ENCODE measurements at regions not wholly inside any gene's neighbourhood (a gene's known extent, or its start where the extent isn't known, plus 50 kb on each side); places are given as distances from the start of the nearest gene placed in this dataset.

- TF ChIP-seq ESRRA (CRISPR knock-in tag; IDR thresholded peaks at IDR 0.05; ENCODE audit: borderline replicate concordance): no peak
- no peak for TF ChIP-seq ZNF423 (CRISPR knock-in tag; IDR thresholded peaks at IDR 0.05)
- TF ChIP-seq NR2C2 (CRISPR knock-in tag; IDR thresholded peaks at IDR 0.05): no peak
- TF ChIP-seq STAT6 (CRISPR knock-in tag; conservative IDR thresholded peaks at IDR 0.05; ENCODE audit: low read depth): no peak
Measured at GRCh38 chrX:137366018-137366633, 199.8 kb upstream of the ZIC3 start (continued).

GRCh38 chrX:137363559-137363958, 202.4 kb upstream of the ZIC3 start:
- no peak for DNase-seq (ENCODE audit: low spot score)
- Mint-ChIP-seq H3K4me3 (no peak overlapping the region), H3K4me1 (no peaks in the 10 kb centered on the region), H3K27ac (no peak overlapping the region), H3K27me3 (ENCODE audit: low read depth) (no peaks in the 10 kb centered on the region), H3K36me3 (no peaks in the 10 kb centered on the region), H3K9me3 (no peaks in the 10 kb centered on the region)
- ATAC-seq: no peak
- CTCF ChIA-PET: interaction anchor here (1.3 to 1.5 kb wide), 2 partner anchors 12 to 66 kb away, joined by 3 to 4 read pairs; no protein-coding TSS in a partner anchor
- POLR2A ChIA-PET: no interaction called here
- TF ChIP-seq MXD4 (CRISPR knock-in tag; IDR thresholded peaks at IDR 0.05; ENCODE audit: borderline replicate concordance): no peak
- no peak for TF ChIP-seq ESRRA (CRISPR knock-in tag; IDR thresholded peaks at IDR 0.05; ENCODE audit: borderline replicate concordance)
- no peak for TF ChIP-seq SP1 (CRISPR knock-in tag; conservative IDR thresholded peaks at IDR 0.05)

GRCh38 chrX:137362583-137362982, 203.3 kb upstream of the ZIC3 start:
- DNase-seq (ENCODE audit: low spot score) (no peak), ATAC-seq (no peak)
- Mint-ChIP-seq H3K27ac (no peak overlapping the region), H3K36me3 (no peaks in the 10 kb centered on the region), H3K9me3 (no peaks in the 10 kb centered on the region), H3K4me3 (no peak overlapping the region), H3K4me1 (no peaks in the 10 kb centered on the region), H3K27me3 (ENCODE audit: low read depth) (no peaks in the 10 kb centered on the region)
- POLR2A ChIA-PET: no interaction called here
- CTCF ChIA-PET: no interaction called here
- no peak for TF ChIP-seq ZBTB21 (CRISPR knock-in tag; IDR thresholded peaks at IDR 0.05; ENCODE audit: borderline replicate concordance)
- TF ChIP-seq MXD4 (CRISPR knock-in tag; IDR thresholded peaks at IDR 0.05; ENCODE audit: borderline replicate concordance): no peak
- no peak for TF ChIP-seq SOX15 (CRISPR knock-in tag; IDR thresholded peaks at IDR 0.05)
- TF ChIP-seq ZNF423 (CRISPR knock-in tag; IDR thresholded peaks at IDR 0.05): no peak
- no peak for TF ChIP-seq IRF1 (CRISPR knock-in tag; IDR thresholded peaks at IDR 0.05)
- no peak for TF ChIP-seq AR (CRISPR knock-in tag; IDR thresholded peaks at IDR 0.05)
- no peak for TF ChIP-seq EMX1 (CRISPR knock-in tag; IDR thresholded peaks at IDR 0.05)
- TF ChIP-seq ZNF219 (CRISPR knock-in tag; IDR thresholded peaks at IDR 0.05; ENCODE audit: borderline replicate concordance): no peak
- no peak for TF ChIP-seq TEAD1 (CRISPR knock-in tag; IDR thresholded peaks at IDR 0.05)
- no peak for TF ChIP-seq KAT7 (CRISPR knock-in tag; IDR thresholded peaks at IDR 0.05; ENCODE audit: borderline replicate concordance)
- no peak for TF ChIP-seq ZNF532 (CRISPR knock-in tag; IDR thresholded peaks at IDR 0.05; ENCODE audit: borderline replicate concordance)
- TF ChIP-seq ZNF281 (CRISPR knock-in tag; IDR thresholded peaks at IDR 0.05): no peak
- no peak for TF ChIP-seq ZNF416 (CRISPR knock-in tag; IDR thresholded peaks at IDR 0.05)
- TF ChIP-seq GTF2I (CRISPR knock-in tag; conservative IDR thresholded peaks at IDR 0.05): no peak
- TF ChIP-seq ETV6 (CRISPR knock-in tag; IDR thresholded peaks at IDR 0.05): no peak
